ENCODE measurements at regions not wholly inside any gene's neighbourhood (a gene's known extent, or its start where the extent isn't known, plus 50 kb on each side); places are given as distances from the start of the nearest gene placed in this dataset.

DNA sequence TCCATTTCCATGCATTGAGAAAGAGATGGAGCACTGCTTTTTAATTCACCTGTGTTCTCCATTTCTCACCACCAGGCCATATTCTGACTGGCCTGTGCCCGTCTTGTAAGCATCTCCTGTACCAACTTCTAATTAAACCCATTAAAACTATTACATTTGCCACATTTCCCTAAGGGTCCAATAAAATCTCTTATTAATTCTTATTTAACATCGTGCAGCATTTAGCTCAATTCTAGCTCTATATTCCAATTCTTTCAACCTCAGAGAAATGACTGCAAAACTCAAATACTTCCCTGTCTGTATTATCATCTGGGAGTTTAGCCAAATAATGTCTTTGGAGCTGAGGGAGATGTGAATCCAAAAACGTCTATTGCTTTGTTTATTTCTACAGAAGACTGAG lies 495.4 kb upstream of the TMEM132C start:
- TF ChIP-seq, protein P1, sequence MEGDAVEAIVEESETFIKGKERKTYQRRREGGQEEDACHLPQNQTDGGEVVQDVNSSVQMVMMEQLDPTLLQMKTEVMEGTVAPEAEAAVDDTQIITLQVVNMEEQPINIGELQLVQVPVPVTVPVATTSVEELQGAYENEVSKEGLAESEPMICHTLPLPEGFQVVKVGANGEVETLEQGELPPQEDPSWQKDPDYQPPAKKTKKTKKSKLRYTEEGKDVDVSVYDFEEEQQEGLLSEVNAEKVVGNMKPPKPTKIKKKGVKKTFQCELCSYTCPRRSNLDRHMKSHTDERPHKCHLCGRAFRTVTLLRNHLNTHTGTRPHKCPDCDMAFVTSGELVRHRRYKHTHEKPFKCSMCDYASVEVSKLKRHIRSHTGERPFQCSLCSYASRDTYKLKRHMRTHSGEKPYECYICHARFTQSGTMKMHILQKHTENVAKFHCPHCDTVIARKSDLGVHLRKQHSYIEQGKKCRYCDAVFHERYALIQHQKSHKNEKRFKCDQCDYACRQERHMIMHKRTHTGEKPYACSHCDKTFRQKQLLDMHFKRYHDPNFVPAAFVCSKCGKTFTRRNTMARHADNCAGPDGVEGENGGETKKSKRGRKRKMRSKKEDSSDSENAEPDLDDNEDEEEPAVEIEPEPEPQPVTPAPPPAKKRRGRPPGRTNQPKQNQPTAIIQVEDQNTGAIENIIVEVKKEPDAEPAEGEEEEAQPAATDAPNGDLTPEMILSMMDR (IDR thresholded peaks at IDR 0.05 in 8 of 11, conservative IDR thresholded peaks at IDR 0.05 in 3 of 11) = no peak
- TF ChIP-seq POLR2A (IDR thresholded peaks at IDR 0.05) = no peak
- TF ChIP-seq POLR2AphosphoS5 (IDR thresholded peaks at IDR 0.05) = no peak
